Thymus (tissue), 11 donors: ENCODE measurements at regions not wholly inside any gene's neighbourhood (a gene's known extent, or its start where the extent isn't known, plus 50 kb on each side); places are given as distances from the start of the nearest gene placed in this dataset.

Experiments
- DNase-seq, 9 donors: peaks; one replicate each; pipeline ENCODE4 v3.0.0-alpha.2; 2013; ENCODE audit warnings: low spot score in 9 of 9, low read depth in 6 of 9, missing footprints in 1 of 9
- H3K27ac ChIP-seq, 2 donors: one replicate each; pipeline ENCODE4 v1.5.1; 2013; ENCODE audit warnings: control low read depth in 1 of 2, low read depth in 1 of 2, low read length in 1 of 2, mild to moderate bottlenecking in 1 of 2, moderate library complexity in 1 of 2
- H3K27me3 ChIP-seq, 2 donors: one replicate each; pipeline ENCODE4 v1.5.1; 2013; ENCODE audit warnings: low read length in 1 of 2; ENCODE audit not compliant: control insufficient read depth in 2 of 2, insufficient read depth in 1 of 2
- H3K36me3 ChIP-seq, 2 donors: one replicate each; pipeline ENCODE4 v1.5.1; 2013; ENCODE audit warnings: low read length in 1 of 2, mild to moderate bottlenecking in 1 of 2, moderate library complexity in 1 of 2; ENCODE audit not compliant: control insufficient read depth in 2 of 2, insufficient read depth in 2 of 2
- H3K4me1 ChIP-seq, 2 donors: one replicate each; pipeline ENCODE4 v1.5.1; 2013; ENCODE audit warnings: low read length in 2 of 2; ENCODE audit not compliant: control insufficient read depth in 2 of 2, insufficient read depth in 2 of 2
- H3K4me3 ChIP-seq, 2 donors: one replicate each; pipeline ENCODE4 v1.5.1; 2013; ENCODE audit warnings: low read length in 2 of 2, control low read depth in 1 of 2, mild to moderate bottlenecking in 1 of 2
- H3K9me3 ChIP-seq, 2 donors: one replicate each; pipeline ENCODE4 v1.5.1; 2013; ENCODE audit warnings: low read length in 1 of 2, mild to moderate bottlenecking in 1 of 2; ENCODE audit not compliant: control insufficient read depth in 2 of 2, insufficient read depth in 1 of 2
- WGBS: extraction: QIAGEN DNeasy Blood & Tissue Kit; methylation state at CpG from one replicate; pipeline ENCODE4 v1.1.7; 2013; 5-methylcytosine and 5-hydroxymethylcytosine counted together
- donor health status: healthy.

DNA sequence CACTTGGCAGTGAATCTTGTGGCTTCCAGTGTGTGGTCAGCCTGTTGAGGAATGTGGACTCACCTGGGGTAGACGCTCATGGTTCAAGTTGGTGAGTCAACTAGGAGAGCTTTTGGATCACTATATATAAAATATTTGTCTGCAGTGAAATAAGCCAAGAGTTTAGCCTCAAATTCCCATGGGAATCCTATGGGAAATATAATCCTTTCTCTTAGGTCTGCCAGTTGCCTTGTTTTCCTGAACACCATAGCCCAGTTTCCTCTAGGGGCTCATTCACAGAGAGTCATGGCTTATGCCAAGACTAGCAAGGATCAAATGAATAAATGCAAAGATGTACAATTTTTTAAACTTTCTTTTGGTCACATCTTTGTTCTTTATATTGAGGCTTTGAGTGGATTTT lies 100.1 kb upstream of the NPHP3 start:
- Histone ChIP-seq H3K4me1 (no peaks in the 10 kb centered on the region), H3K4me3 (no peak overlapping the region), H3K27me3 (no peaks in the 10 kb centered on the region), H3K36me3 (no peaks in the 10 kb centered on the region), H3K9me3 (no peaks in the 10 kb centered on the region), H3K27ac (no peak overlapping the region)
- 92% methylated on average over 1 of the region's 1 CpG for WGBS
- DNase-seq: no peak

- Histone ChIP-seq H3K27me3 (no peaks in the 10 kb centered on the region), H3K9me3 (no peaks in the 10 kb centered on the region), H3K27ac (no peak overlapping the region), H3K36me3 (no peaks in the 10 kb centered on the region), H3K4me1 (no peaks in the 10 kb centered on the region), H3K4me3 (no peak overlapping the region)
- 96% methylated on average over 2 of the region's 2 CpGs for WGBS
- no peak for DNase-seq
Measured at GRCh38 chr3:132821314-132821713, 99.1 kb upstream of the NPHP3 start.

DNA sequence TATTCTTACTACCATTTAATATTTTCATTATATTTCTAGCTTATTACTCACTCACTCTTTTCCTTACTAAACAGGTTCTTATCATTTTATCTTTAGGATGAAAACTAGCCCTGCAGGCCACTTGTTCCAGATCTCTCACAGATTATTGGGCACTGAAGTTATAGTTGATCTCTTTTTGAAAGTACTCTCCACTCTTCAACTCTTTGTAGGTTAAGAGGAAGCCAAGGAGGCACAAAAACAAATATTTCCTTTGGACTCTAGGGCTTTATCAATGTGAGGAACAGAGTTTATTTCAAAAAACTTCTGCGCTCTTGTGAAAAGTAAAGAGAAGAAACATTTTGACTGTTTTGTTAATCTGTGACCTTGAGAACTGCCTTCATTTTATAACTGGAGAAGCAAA lies 96.0 kb upstream of the NPHP3 start:
- no peak overlapping the region for H3K4me3 ChIP-seq
- H3K27me3 ChIP-seq: no peaks in the 10 kb centered on the region
- DNase-seq: no peak
- no peaks in the 10 kb centered on the region for H3K36me3 ChIP-seq
- no peak overlapping the region for H3K27ac ChIP-seq
- no peaks in the 10 kb centered on the region for H3K9me3 ChIP-seq
- 100% methylated on average over 1 of the region's 1 CpG for WGBS
- H3K4me1 ChIP-seq: no peaks in the 10 kb centered on the region

- Histone ChIP-seq H3K4me3 (no peak overlapping the region), H3K9me3 (no peaks in the 10 kb centered on the region), H3K27ac (no peak overlapping the region), H3K27me3 (no peaks in the 10 kb centered on the region), H3K4me1 (no peaks in the 10 kb centered on the region), H3K36me3 (no peaks in the 10 kb centered on the region)
- WGBS: 91% methylated on average over 3 of the region's 3 CpGs
- DNase-seq: no peak
Measured at GRCh38 chr3:132817646-132818177, 95.5 kb upstream of the NPHP3 start.

DNA sequence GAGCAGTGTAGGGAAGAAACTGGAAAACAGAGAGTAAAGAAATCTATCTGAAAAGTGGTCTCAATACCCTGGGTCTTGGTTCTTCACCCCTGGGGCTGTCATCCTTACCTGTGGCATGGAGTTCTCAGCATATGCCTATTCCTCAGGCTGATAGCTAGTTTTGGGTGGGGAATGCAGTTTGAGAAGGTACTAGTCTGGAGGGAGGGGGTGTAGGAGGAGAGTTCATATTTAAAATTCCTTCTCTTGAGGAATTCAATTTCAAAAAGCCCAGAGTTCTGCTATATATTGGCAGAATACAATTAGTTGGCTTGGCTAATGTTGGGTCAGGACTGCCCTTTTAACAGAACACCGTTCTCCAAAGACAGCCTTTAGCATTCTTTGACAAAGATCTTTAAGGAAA lies 82.9 kb upstream of the NPHP3 start:
- Histone ChIP-seq H3K9me3 (no peaks in the 10 kb centered on the region), H3K27me3 (no peaks in the 10 kb centered on the region), H3K4me1 (no peaks in the 10 kb centered on the region), H3K4me3 (no peak overlapping the region), H3K27ac (no peak overlapping the region), H3K36me3 (no peaks in the 10 kb centered on the region)
- no peak for DNase-seq
- WGBS: 88% methylated on average over 1 of the region's 1 CpG

DNA sequence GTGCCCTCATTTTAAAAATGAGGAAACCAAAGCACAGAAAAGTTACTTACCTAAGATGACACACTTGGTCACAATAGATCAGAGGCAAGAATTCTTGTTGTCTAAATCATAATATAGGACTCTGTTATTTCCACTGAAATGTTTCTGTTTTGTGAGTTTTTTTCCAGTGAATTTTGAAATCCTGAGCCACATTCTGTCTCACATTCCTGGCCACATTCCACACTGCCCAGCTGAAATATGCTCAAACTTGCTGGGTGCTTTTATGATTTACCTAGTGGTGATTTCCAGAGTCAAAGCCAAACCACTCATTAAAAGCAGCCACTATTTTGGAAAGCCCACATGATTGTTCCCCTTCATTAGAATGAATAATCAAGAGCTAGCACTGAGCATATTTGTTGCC lies 82.3 kb upstream of the NPHP3 start:
- no peaks in the 10 kb centered on the region for H3K36me3 ChIP-seq
- no peaks in the 10 kb centered on the region for H3K27me3 ChIP-seq
- no peaks in the 10 kb centered on the region for H3K4me1 ChIP-seq
- no peak overlapping the region for H3K4me3 ChIP-seq
- no peak overlapping the region for H3K27ac ChIP-seq
- DNase-seq: no peak
- H3K9me3 ChIP-seq: no peaks in the 10 kb centered on the region

- WGBS: 78% methylated on average over 4 of the region's 4 CpGs
- no peaks in the 10 kb centered on the region for H3K36me3 ChIP-seq
- no peak for DNase-seq
Measured at GRCh38 chr3:132803889-132804288, 81.7 kb upstream of the NPHP3 start.

GRCh38 chr3:132800958-132801357 lies 78.7 kb upstream of the NPHP3 start:
- 84% methylated on average over 2 of the region's 2 CpGs for whole genome bisulfite sequencing
- no peak overlapping the region for H3K27ac ChIP-seq

More at GRCh38 chr3:132803889-132804288, 81.7 kb upstream of the NPHP3 start:
- Histone ChIP-seq H3K27ac (no peak overlapping the region), H3K4me3 (no peak overlapping the region), H3K27me3 (no peaks in the 10 kb centered on the region), H3K4me1 (no peaks in the 10 kb centered on the region), H3K9me3 (no peaks in the 10 kb centered on the region)

DNA sequence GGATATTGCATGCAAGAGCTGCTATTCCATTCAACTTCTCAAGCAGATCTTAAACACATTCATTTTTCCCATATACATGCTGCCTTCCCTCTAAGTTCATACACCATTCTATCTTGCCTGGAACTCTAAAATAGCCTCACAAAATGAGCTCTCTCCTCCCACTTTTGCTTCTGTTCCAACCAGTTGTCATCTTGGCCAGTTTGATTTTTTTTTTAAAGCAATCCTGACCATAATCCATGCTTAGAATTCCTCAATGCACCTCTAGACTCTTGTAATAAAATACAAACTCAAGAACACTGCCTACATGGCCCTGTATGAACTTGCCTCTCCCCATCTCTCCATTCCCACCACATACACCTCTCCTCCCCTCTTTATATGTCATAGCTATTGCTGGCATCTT lies 68.6 kb upstream of the NPHP3 start:
- Histone ChIP-seq H3K36me3 (no peaks in the 10 kb centered on the region), H3K27ac (no peak overlapping the region), H3K27me3 (no peaks in the 10 kb centered on the region), H3K4me1 (no peaks in the 10 kb centered on the region), H3K4me3 (no peak overlapping the region), H3K9me3 (no peaks in the 10 kb centered on the region)
- DNase-seq: no peak

More at GRCh38 chr3:132800958-132801357, 78.7 kb upstream of the NPHP3 start:
- no peak overlapping the region for H3K4me3 ChIP-seq
- no peaks in the 10 kb centered on the region for H3K27me3 ChIP-seq
- no peak for DNase-seq
- no peaks in the 10 kb centered on the region for H3K4me1 ChIP-seq
- H3K36me3 ChIP-seq: no peaks in the 10 kb centered on the region
- no peaks in the 10 kb centered on the region for H3K9me3 ChIP-seq

DNA sequence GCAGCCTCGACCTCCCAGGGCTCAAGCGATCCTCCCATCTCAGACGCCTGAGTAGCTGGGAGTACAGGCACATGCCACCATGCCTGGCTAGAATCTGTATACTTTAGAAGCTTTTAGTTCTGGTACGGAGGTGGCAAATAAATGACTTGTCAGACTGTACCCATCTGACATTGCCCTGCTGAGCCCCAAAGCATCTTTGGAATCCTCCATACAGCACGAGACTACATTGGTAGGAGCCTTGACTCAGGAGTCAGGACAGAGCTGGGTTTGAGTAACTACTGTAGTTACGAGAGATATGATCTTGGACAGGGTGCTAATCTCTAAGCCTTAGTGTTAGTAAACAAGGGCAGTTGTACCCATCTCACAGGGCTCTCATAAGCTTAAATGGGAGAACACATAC lies 67.8 kb upstream of the NPHP3 start:
- no peaks in the 10 kb centered on the region for H3K9me3 ChIP-seq
- no peak overlapping the region for H3K4me3 ChIP-seq
- H3K27me3 ChIP-seq: no peaks in the 10 kb centered on the region
- H3K36me3 ChIP-seq: no peaks in the 10 kb centered on the region
- no peaks in the 10 kb centered on the region for H3K4me1 ChIP-seq
- DNase-seq: no peak
- no peak overlapping the region for H3K27ac ChIP-seq
- WGBS: 94% methylated on average over 6 of the region's 6 CpGs
